ENCODE measurements at regions not wholly inside any gene's neighbourhood (a gene's known extent, or its start where the extent isn't known, plus 50 kb on each side); places are given as distances from the start of the nearest gene placed in this dataset.

- no peak for DNase-seq (ENCODE audit: low spot score)
- no peak overlapping the region for H3K27ac ChIP-seq
- TF ChIP-seq CTCF (conservative IDR thresholded peaks at IDR 0.05; ENCODE audit: low read depth), result no peak
- POLR2A ChIA-PET (ENCODE audit: low non-redundant PET), result interaction anchor here (0.8 kb wide), 1 partner anchor 12 kb away, joined by 3 read pairs; no protein-coding TSS in a partner anchor
- CTCF ChIA-PET, result interaction anchor here (0.5 to 0.7 kb wide), 3 partner anchors 176 to 979 kb away, joined by 3 to 4 read pairs (median 4); no protein-coding TSS in a partner anchor
These were observed 145.7 kb upstream of the ERCC6L2 start for GRCh38 chr9:95729669-95730368.

GRCh38 chr9:95729046-95729445 lies 146.4 kb upstream of the ERCC6L2 start:
- POLR2A ChIA-PET (ENCODE audit: low non-redundant PET), result interaction anchor here (0.8 kb wide), 1 partner anchor 11 kb away, joined by 3 read pairs; no protein-coding TSS in a partner anchor
- CTCF ChIA-PET, result interaction anchor here (0.8 kb wide), 1 partner anchor 100 kb away, joined by 3 read pairs; no protein-coding TSS in a partner anchor
- DNase-seq (ENCODE audit: low spot score), result no peak
- TF ChIP-seq CTCF (conservative IDR thresholded peaks at IDR 0.05; ENCODE audit: low read depth), result no peak
- no peak overlapping the region for H3K27ac ChIP-seq

GRCh38 chr9:95727947-95728520 lies 147.5 kb upstream of the ERCC6L2 start:
- ChIA-PET POLR2A (ENCODE audit: low non-redundant PET) (no interaction called here), CTCF (interaction anchor here (0.7 to 0.9 kb wide), 3 partner anchors 8 to 115 kb away, joined by 3 to 8 read pairs (median 3); no protein-coding TSS in a partner anchor)
- H3K27ac ChIP-seq, result no peak overlapping the region
- no peak for DNase-seq (ENCODE audit: low spot score)
- TF ChIP-seq CTCF (conservative IDR thresholded peaks at IDR 0.05; ENCODE audit: low read depth), result no peak

- peak; percentile 61 for DNase-seq (ENCODE audit: low spot score)
These were observed 148.7 kb upstream of the ERCC6L2 start for GRCh38 chr9:95726756-95727155.

GRCh38 chr9:95725045-95725444 lies 150.4 kb upstream of the ERCC6L2 start:
- no peak overlapping the region for H3K27ac ChIP-seq
- TF ChIP-seq CTCF (conservative IDR thresholded peaks at IDR 0.05; ENCODE audit: low read depth), result no peak
- ChIA-PET CTCF (no interaction called here), POLR2A (ENCODE audit: low non-redundant PET) (no interaction called here)
- DNase-seq (ENCODE audit: low spot score), result no peak

More at GRCh38 chr9:95726756-95727155, 148.7 kb upstream of the ERCC6L2 start:
- no peak overlapping the region for H3K27ac ChIP-seq
- POLR2A ChIA-PET (ENCODE audit: low non-redundant PET), result no interaction called here
- CTCF ChIA-PET, result interaction anchor here (0.7 to 1.6 kb wide), 6 partner anchors 9 to 572 kb away, joined by 3 to 8 read pairs (median 4); no protein-coding TSS in a partner anchor
- TF ChIP-seq CTCF (conservative IDR thresholded peaks at IDR 0.05; ENCODE audit: low read depth), result peak; percentile 50; the same call in 1 of the 2 replicates

- ChIA-PET CTCF (no interaction called here), POLR2A (ENCODE audit: low non-redundant PET) (no interaction called here)
- no peak for TF ChIP-seq CTCF (conservative IDR thresholded peaks at IDR 0.05; ENCODE audit: low read depth)
- DNase-seq (ENCODE audit: low spot score), result no peak
- no peak overlapping the region for H3K27ac ChIP-seq
These were observed 151.1 kb upstream of the ERCC6L2 start for GRCh38 chr9:95724253-95724991.

All from RWPE1 (cell line).